GM23338 (cell line): ENCODE measurements at regions not wholly inside any gene's neighbourhood (a gene's known extent, or its start where the extent isn't known, plus 50 kb on each side); places are given as distances from the start of the nearest gene placed in this dataset.

ENCODE experiments used
- CREB1 ChIP-seq: fragments of 250-450 bp; sonication (Bioruptor Pico); IDR thresholded peaks from 2 replicates; pipeline ENCODE4 v1.5.0; 2020; ENCODE audit warnings: low read depth, mild to moderate bottlenecking, moderate library complexity
- CTCF ChIP-seq, 2 experiments: fragments of 200-600 bp in 1 of 2; sonication (generic) in 1 of 2; conservative IDR thresholded peaks; 2 replicates each; pipeline versions ENCODE4 v1.5.1 to v1.6.1; 2016 to 2017; ENCODE audit warnings: antibody characterized with exemption in 2 of 2, low read depth in 2 of 2, mild to moderate bottlenecking in 2 of 2, moderate library complexity in 1 of 2
- EZH2 ChIP-seq: fragments of 200-600 bp; sonication (generic); IDR thresholded peaks from one replicate; pipeline ENCODE4 v1.8.0; 2017; ENCODE audit warnings: antibody characterized with exemption, mild to moderate bottlenecking, low read depth; ENCODE audit not compliant: unreplicated experiment
- EZH2phosphoT487 ChIP-seq: fragments of 200-600 bp; sonication (generic); IDR thresholded peaks from one replicate; pipeline ENCODE4 v1.8.1; 2018; ENCODE audit warnings: antibody characterized with exemption; ENCODE audit not compliant: unreplicated experiment
- JUNB ChIP-seq: IDR thresholded peaks from one replicate; pipeline ENCODE4 v1.6.1; 2016; ENCODE audit warnings: antibody characterized with exemption; ENCODE audit not compliant: unreplicated experiment
- NANOG ChIP-seq: IDR thresholded peaks from 2 replicates; pipeline ENCODE4 v1.6.1; 2016; ENCODE audit warnings: antibody characterized with exemption, borderline replicate concordance
- POLR2AphosphoS5 ChIP-seq: IDR thresholded peaks from 2 replicates; pipeline ENCODE4 v1.6.1; 2016; ENCODE audit warnings: antibody characterized with exemption, low read depth
- REST ChIP-seq: IDR thresholded peaks from one replicate; pipeline ENCODE4 v1.6.1; 2018; ENCODE audit warnings: antibody characterized with exemption; ENCODE audit not compliant: unreplicated experiment
- STAT1 ChIP-seq: IDR thresholded peaks from one replicate; pipeline ENCODE4 v1.6.1; 2016; ENCODE audit warnings: antibody characterized with exemption; ENCODE audit not compliant: unreplicated experiment
- ZNF114 ChIP-seq: fragments of 250-450 bp; sonication (Bioruptor Pico); IDR thresholded peaks from 2 replicates; pipeline ENCODE4 v1.5.0; 2020; ENCODE audit warnings: mild to moderate bottlenecking, moderate library complexity
- ZNF462 ChIP-seq: fragments of 250-450 bp; sonication (Bioruptor Pico); IDR thresholded peaks from 2 replicates; pipeline ENCODE4 v1.5.0; 2020; ENCODE audit warnings: mild to moderate bottlenecking, moderate library complexity
- TF ChIP-seq, protein P1 (sequence below): IDR thresholded peaks from 2 replicates; pipeline ENCODE4 v1.6.1; 2016; ENCODE audit warnings: antibody characterized with exemption

DNA sequence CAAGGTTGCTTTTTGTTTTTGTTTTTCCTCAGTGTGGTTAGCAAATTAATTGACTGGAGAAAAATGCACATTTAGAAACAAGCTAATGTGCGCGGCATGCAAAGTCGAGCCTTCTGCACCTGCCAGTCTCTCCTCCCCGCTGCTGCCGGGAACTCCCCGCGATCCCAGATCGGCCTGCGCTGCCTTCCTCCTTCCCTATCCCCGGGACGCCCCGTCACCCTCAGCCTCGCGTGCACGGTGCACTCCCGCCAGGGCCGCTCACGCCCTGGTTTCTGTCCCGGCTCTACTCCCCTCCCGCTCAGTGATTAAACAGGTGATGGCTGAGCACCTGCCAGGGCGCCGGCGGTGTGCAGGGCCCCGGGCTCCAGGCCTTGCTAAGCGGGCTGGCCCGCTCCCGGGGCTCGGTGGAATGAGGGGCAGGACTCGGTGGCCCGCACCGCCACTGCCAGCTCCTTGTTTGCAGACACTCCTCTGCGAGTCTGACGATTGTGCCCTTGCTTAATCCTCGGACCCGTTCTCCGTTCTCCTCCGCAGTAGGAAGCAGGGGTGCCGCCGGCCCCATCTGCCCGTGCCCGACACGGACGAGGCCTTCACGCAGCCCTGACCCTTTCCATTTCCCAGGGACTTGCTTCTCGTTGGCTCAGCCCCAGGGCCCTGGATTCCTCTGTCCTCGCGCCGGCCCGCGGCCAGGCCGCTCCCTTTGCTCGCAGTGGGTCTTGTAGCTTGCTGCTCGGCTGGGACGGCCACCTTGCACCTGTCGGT lies 143.4 kb downstream of the TRIML1 start:
- TF ChIP-seq CREB1 (no peak), CTCF (conservative IDR thresholded peaks at IDR 0.05; ENCODE audit: low read depth in 2 of 2) (no peak), POLR2AphosphoS5 (no peak), EZH2phosphoT487 (no peak), EZH2 (no peak), REST (no peak), JUNB (no peak), NANOG (no peak), ZNF462 (CRISPR knock-in tag) (no peak), STAT1 (no peak), ZNF114 (CRISPR knock-in tag) (no peak)
- TF ChIP-seq, protein P1, sequence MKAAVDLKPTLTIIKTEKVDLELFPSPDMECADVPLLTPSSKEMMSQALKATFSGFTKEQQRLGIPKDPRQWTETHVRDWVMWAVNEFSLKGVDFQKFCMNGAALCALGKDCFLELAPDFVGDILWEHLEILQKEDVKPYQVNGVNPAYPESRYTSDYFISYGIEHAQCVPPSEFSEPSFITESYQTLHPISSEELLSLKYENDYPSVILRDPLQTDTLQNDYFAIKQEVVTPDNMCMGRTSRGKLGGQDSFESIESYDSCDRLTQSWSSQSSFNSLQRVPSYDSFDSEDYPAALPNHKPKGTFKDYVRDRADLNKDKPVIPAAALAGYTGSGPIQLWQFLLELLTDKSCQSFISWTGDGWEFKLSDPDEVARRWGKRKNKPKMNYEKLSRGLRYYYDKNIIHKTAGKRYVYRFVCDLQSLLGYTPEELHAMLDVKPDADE: no peak
